ENCODE measurements at regions not wholly inside any gene's neighbourhood (a gene's known extent, or its start where the extent isn't known, plus 50 kb on each side); places are given as distances from the start of the nearest gene placed in this dataset.

DNA sequence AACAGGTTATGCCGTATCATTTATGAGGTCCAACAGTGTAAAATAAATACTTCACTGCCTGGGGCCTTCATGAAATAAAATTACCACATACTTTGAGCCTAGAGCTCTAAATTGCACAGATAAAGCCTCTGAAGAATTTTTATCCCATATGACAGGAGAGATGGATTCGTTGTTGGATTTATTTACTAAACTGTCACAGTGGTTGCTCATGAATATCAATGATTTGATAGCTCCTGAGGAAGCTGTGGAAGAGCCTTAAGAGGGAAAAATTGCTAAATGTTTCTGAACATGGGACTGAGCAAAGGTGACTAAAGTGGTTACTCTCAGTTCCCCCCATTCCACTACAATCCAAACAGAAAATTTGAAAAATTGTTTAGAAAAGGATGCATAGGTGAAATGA lies 558.9 kb upstream of the IL12A start:
- no peak for TF ChIP-seq POLR2AphosphoS5 (IDR thresholded peaks at IDR 0.05; ENCODE audit: control insufficient read depth, insufficient read depth, low read depth, low read length)
- TF ChIP-seq, protein P1, sequence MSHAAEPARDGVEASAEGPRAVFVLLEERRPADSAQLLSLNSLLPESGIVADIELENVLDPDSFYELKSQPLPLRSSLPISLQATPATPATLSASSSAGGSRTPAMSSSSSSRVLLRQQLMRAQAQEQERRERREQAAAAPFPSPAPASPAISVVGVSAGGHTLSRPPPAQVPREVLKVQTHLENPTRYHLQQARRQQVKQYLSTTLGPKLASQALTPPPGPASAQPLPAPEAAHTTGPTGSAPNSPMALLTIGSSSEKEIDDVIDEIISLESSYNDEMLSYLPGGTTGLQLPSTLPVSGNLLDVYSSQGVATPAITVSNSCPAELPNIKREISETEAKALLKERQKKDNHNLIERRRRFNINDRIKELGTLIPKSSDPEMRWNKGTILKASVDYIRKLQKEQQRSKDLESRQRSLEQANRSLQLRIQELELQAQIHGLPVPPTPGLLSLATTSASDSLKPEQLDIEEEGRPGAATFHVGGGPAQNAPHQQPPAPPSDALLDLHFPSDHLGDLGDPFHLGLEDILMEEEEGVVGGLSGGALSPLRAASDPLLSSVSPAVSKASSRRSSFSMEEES (CRISPR knock-in tag; IDR thresholded peaks at IDR 0.05): no peak
